H1 (cell line): ENCODE measurements at regions not wholly inside any gene's neighbourhood (a gene's known extent, or its start where the extent isn't known, plus 50 kb on each side); places are given as distances from the start of the nearest gene placed in this dataset.

ENCODE experiments used
- CTCF ChIA-PET: fragments of 300-600 bp; sonication (Branson Sonifier 250); formaldehyde crosslinking; loops from one replicate; lab custom pipeline; 2021; ENCODE audit not compliant: partially characterized antibody; lab: Charles Lee
- POLR2A ChIA-PET: fragments of 300-600 bp; sonication (Branson Sonifier 250); formaldehyde crosslinking; loops from one replicate; lab custom pipeline; 2021; ENCODE audit warnings: inconsistent platforms; ENCODE audit not compliant: partially characterized antibody; lab: Charles Lee
- DNase-seq, 2 experiments: peaks; one replicate each; pipeline versions ENCODE4 v3.0.0 to v3.0.0-alpha.2; 2010 to 2022; ENCODE audit warnings: low spot score in 2 of 2, low read depth in 1 of 2, mixed read lengths in 1 of 2
- FAIRE-seq: peaks from 2 replicates; lab custom pipeline; 2011; peaks lifted over from hg19 to GRCh38; lab: Jason Lieb, UNC
- H2AFZ ChIP-seq: 2 replicates; pipeline ENCODE4 v1.8.1; 2012; ENCODE audit warnings: low read length, inconsistent platforms
- H2AK5ac ChIP-seq: 2 replicates; pipeline ENCODE4 v1.6.1; 2013; ENCODE audit warnings: low read depth, low read length
- H2BK120ac ChIP-seq: replicated peaks from 2 replicates; pipeline ENCODE3; 2013; ENCODE audit warnings: low read depth, low read length, inconsistent platforms
- H2BK12ac ChIP-seq: 2 replicates; pipeline ENCODE4 v1.6.1; 2013; ENCODE audit warnings: low read depth, low read length
- H2BK15ac ChIP-seq: 2 replicates; pipeline ENCODE4 v1.6.1; 2013; ENCODE audit warnings: low read length
- H2BK20ac ChIP-seq: 2 replicates; pipeline ENCODE4 v1.6.1; 2013; ENCODE audit warnings: low read length
- H2BK5ac ChIP-seq: 2 replicates; pipeline ENCODE4 v1.6.1; 2013; ENCODE audit warnings: low read depth, low read length
- H3K14ac ChIP-seq: 2 replicates; pipeline ENCODE4 v1.6.1; 2013; ENCODE audit warnings: inconsistent platforms; ENCODE audit not compliant: insufficient read length
- H3K18ac ChIP-seq: 2 replicates; pipeline ENCODE4 v1.6.1; 2013; ENCODE audit warnings: low read length; ENCODE audit errors: extremely low read depth
- H3K23ac ChIP-seq: 2 replicates; pipeline ENCODE4 v1.6.1; 2013; ENCODE audit warnings: inconsistent platforms; ENCODE audit not compliant: insufficient read length
- H3K23me2 ChIP-seq: 2 replicates; pipeline ENCODE4 v1.6.1; 2013; ENCODE audit warnings: low read depth, low read length
- H3K27ac ChIP-seq: 2 replicates; pipeline ENCODE4 v1.6.1; 2011; ENCODE audit warnings: low read depth, low read length, inconsistent platforms
- H3K27me3 ChIP-seq, 4 experiments: replicated peaks in 1 of 4; 1 replicate in 1 of 4; 2 replicates in 3 of 4; pipeline versions ENCODE4 v1.6.1 to v1.8.1; 2011 to 2013; ENCODE audit warnings: low read length in 3 of 4, mild to moderate bottlenecking in 3 of 4, inconsistent platforms in 2 of 4, mixed read lengths in 2 of 4, moderate library complexity in 1 of 4; ENCODE audit not compliant: control insufficient read depth in 3 of 4, insufficient read depth in 3 of 4; ENCODE audit errors: extremely low read depth in 1 of 4
- H3K36me3 ChIP-seq, 4 experiments: 2 replicates each; pipeline versions ENCODE4 v1.6.1 to v1.8.1; 2011 to 2013; ENCODE audit warnings: mild to moderate bottlenecking in 4 of 4, low read length in 3 of 4, moderate library complexity in 2 of 4, control low read depth in 1 of 4, inconsistent platforms in 1 of 4; ENCODE audit not compliant: insufficient read depth in 4 of 4, control insufficient read depth in 2 of 4
- H3K4ac ChIP-seq: replicated peaks from 2 replicates; pipeline ENCODE3; 2013; ENCODE audit warnings: low read length, low read depth, mixed read lengths, inconsistent platforms; ENCODE audit not compliant: insufficient read length
- H3K4me1 ChIP-seq, 4 experiments: replicated peaks in 1 of 4; 1 replicate in 1 of 4; 2 replicates in 3 of 4; pipeline versions ENCODE4 v1.6.1 to v1.8.1; 2011 to 2013; ENCODE audit warnings: low read length in 3 of 4, inconsistent platforms in 2 of 4, mixed read lengths in 1 of 4; ENCODE audit not compliant: insufficient read depth in 4 of 4, control insufficient read depth in 3 of 4
- H3K4me2 ChIP-seq, 2 experiments: 2 replicates each; pipeline versions ENCODE4 v1.6.1 to v1.8.1; 2011 to 2013; ENCODE audit warnings: low read depth in 2 of 2, low read length in 2 of 2, control low read depth in 1 of 2, inconsistent platforms in 1 of 2, mild to moderate bottlenecking in 1 of 2; ENCODE audit not compliant: insufficient read depth in 1 of 2
- H3K4me3 ChIP-seq, 4 experiments: fragments of 200-600, 300-600 bp in 1 of 4; sonication (generic), shearing (Covaris generic), sonication (Bioruptor Twin) in 1 of 4; 2 replicates each; pipeline versions ENCODE4 v1.5.1 to v1.8.1; 2011 to 2016; ENCODE audit warnings: low read length in 4 of 4, low read depth in 3 of 4, control low read depth in 2 of 4, inconsistent platforms in 2 of 4, mild to moderate bottlenecking in 2 of 4, mixed read lengths in 1 of 4, moderate library complexity in 1 of 4; ENCODE audit not compliant: insufficient read depth in 2 of 4; ENCODE audit errors: extremely low read depth in 1 of 4
- H3K56ac ChIP-seq: replicated peaks from 2 replicates; pipeline ENCODE3; 2013; ENCODE audit warnings: low read depth, mild to moderate bottlenecking, mixed read lengths, low read length, inconsistent platforms; ENCODE audit not compliant: insufficient read length
- H3K79me1 ChIP-seq: 2 replicates; pipeline ENCODE4 v1.6.1; 2013; ENCODE audit warnings: low read depth, low read length, control low read depth
- H3K79me2 ChIP-seq, 2 experiments: 2 replicates each; pipeline versions ENCODE4 v1.6.1 to v1.8.1; 2012 to 2013; ENCODE audit warnings: low read length in 2 of 2, mild to moderate bottlenecking in 2 of 2, inconsistent platforms in 1 of 2; ENCODE audit not compliant: insufficient read depth in 2 of 2, control insufficient read depth in 1 of 2
- H3K9ac ChIP-seq, 4 experiments: replicated peaks in 1 of 4; 1 replicate in 1 of 4; 2 replicates in 3 of 4; pipeline versions ENCODE4 v1.6.1 to v1.8.1; 2011 to 2013; ENCODE audit warnings: low read depth in 3 of 4, low read length in 3 of 4, control low read depth in 2 of 4, mild to moderate bottlenecking in 2 of 4, moderate library complexity in 2 of 4, inconsistent platforms in 1 of 4; ENCODE audit errors: extremely low read depth in 1 of 4
- H3K9me3 ChIP-seq, 2 experiments: 2 replicates each; pipeline versions ENCODE4 v1.6.1 to v1.8.1; 2012 to 2013; ENCODE audit warnings: mild to moderate bottlenecking in 2 of 2, moderate library complexity in 2 of 2, control low read depth in 1 of 2, inconsistent platforms in 1 of 2, low read depth in 1 of 2, low read length in 1 of 2, mixed read lengths in 1 of 2; ENCODE audit not compliant: insufficient read depth in 2 of 2
- H4K20me1 ChIP-seq, 2 experiments: replicated peaks in 1 of 2; 2 replicates each; pipeline versions ENCODE3 to v1.8.1; 2011 to 2013; ENCODE audit warnings: inconsistent platforms in 2 of 2, low read length in 2 of 2, mild to moderate bottlenecking in 1 of 2; ENCODE audit not compliant: insufficient read depth in 2 of 2, control insufficient read depth in 1 of 2
- H4K5ac ChIP-seq: 2 replicates; pipeline ENCODE4 v1.6.1; 2013; ENCODE audit warnings: low read length, low read depth, mixed read lengths, inconsistent platforms; ENCODE audit not compliant: insufficient read length
- H4K8ac ChIP-seq: 2 replicates; pipeline ENCODE4 v1.8.0; 2013; ENCODE audit warnings: mild to moderate bottlenecking, moderate library complexity, low read length, inconsistent platforms; ENCODE audit not compliant: insufficient read depth; ENCODE audit errors: extremely low read depth
- H4K91ac ChIP-seq: replicated peaks from 2 replicates; pipeline ENCODE3; 2013; ENCODE audit warnings: low read length, mixed read lengths, inconsistent platforms; ENCODE audit not compliant: insufficient read length
- BRCA1 ChIP-seq: IDR thresholded peaks from 2 replicates; pipeline ENCODE4 v1.6.1; 2012; ENCODE audit warnings: low read depth, low read length, improper control_type of control experiment
- CBX8 ChIP-seq: fragments of 300-800, 300-1000 bp; sonication (generic); IDR thresholded peaks from 2 replicates; pipeline ENCODE4 v1.7.1; 2016; ENCODE audit warnings: low read depth, low read length, borderline replicate concordance
- CHD2 ChIP-seq: IDR thresholded peaks from 2 replicates; pipeline ENCODE4 v1.6.1; 2012; ENCODE audit warnings: low read length, improper control_type of control experiment
- CTBP2 ChIP-seq: IDR thresholded peaks from 2 replicates; pipeline ENCODE4 v1.7.0; 2011; ENCODE audit warnings: borderline replicate concordance, mild to moderate bottlenecking, moderate library complexity, mixed read lengths, low read length; ENCODE audit not compliant: insufficient read depth, insufficient read length
- HDAC2 ChIP-seq, 2 experiments: fragments of 300-600 bp in 1 of 2; sonication (generic) in 1 of 2; IDR thresholded peaks; 2 replicates each; pipeline ENCODE4 v1.6.1; 2011 to 2012; ENCODE audit warnings: low read depth in 2 of 2, low read length in 2 of 2, mild to moderate bottlenecking in 2 of 2, moderate library complexity in 2 of 2, borderline replicate concordance in 1 of 2, inconsistent platforms in 1 of 2
- MAFK ChIP-seq: IDR thresholded peaks from 2 replicates; pipeline ENCODE4 v1.6.1; 2012; ENCODE audit warnings: low read depth, mild to moderate bottlenecking, improper control_type of control experiment, low read length
- NRF1 ChIP-seq: IDR thresholded peaks from 2 replicates; pipeline ENCODE4 v1.6.1; 2011; ENCODE audit warnings: mild to moderate bottlenecking, low read depth, low read length, improper control_type of control experiment
- RNF2 ChIP-seq: fragments of 200-900, 300-1000 bp; sonication (generic); IDR thresholded peaks from 2 replicates; pipeline ENCODE4 v1.7.1; 2016; ENCODE audit warnings: borderline replicate concordance, low read depth, mild to moderate bottlenecking, antibody characterized with exemption, low read length; ENCODE audit not compliant: poor library complexity, severe bottlenecking; ENCODE audit errors: missing control alignments
- SIRT6 ChIP-seq: IDR thresholded peaks from one replicate; pipeline ENCODE4 v1.7.1; 2012; ENCODE audit warnings: low read length, inconsistent platforms
- TAF7 ChIP-seq: optimal IDR thresholded peaks from 2 replicates; pipeline ENCODE3; 2011; ENCODE audit warnings: low read depth, mild to moderate bottlenecking, inconsistent platforms, low read length, moderate library complexity, borderline replicate concordance
- TBP ChIP-seq: IDR thresholded peaks from 2 replicates; pipeline ENCODE4 v1.6.1; 2011; ENCODE audit warnings: low read depth, low read length, improper control_type of control experiment
- WGBS, 2 experiments: shearing (Covaris generic) in 1 of 2; methylation state at CpG; one replicate each; pipeline versions ENCODE4 v1.1.6 to v1.1.7; 2013 to 2015; ENCODE audit warnings: low lambda C conversion rate in 2 of 2, mixed read lengths in 2 of 2, inconsistent platforms in 1 of 2, low coverage in 1 of 2, missing lambda C conversion rate in 1 of 2; ENCODE audit not compliant: insufficient replicate concordance in 2 of 2, insufficient coverage in 1 of 2, insufficient read length in 1 of 2; ENCODE audit errors: extremely low coverage in 1 of 2, missing lambda C conversion rate in 1 of 2; 5-methylcytosine and 5-hydroxymethylcytosine counted together
- TF ChIP-seq, protein P1 (sequence below): IDR thresholded peaks from 2 replicates; pipeline ENCODE4 v1.6.1; 2012; ENCODE audit warnings: low read length, inconsistent platforms

GRCh38 chr3:161657786-161658185 is 161.2 kb downstream of the OTOL1 start:
- Histone ChIP-seq H3K56ac (no peak overlapping the region), H3K14ac (no peak overlapping the region), H3K9me3 (no peaks in the 10 kb centered on the region; a peak in 1 of 4 replicates), H3K27me3 (peaks cover 0 to 1% (median 0%) of the 10 kb centered on the region in 4 experiments; a peak in 1 of 7 replicates), H4K91ac (no peak overlapping the region), H3K23ac (no peak overlapping the region), H3K9ac (no peak overlapping the region), H3K18ac (no peak overlapping the region), H3K79me1 (no peaks in the 10 kb centered on the region), H3K23me2 (no peaks in the 10 kb centered on the region), H4K20me1 (no peaks in the 10 kb centered on the region), H4K5ac (no peak overlapping the region), H3K27ac (no peak overlapping the region), H3K4me3 (no peak overlapping the region), H2BK15ac (no peak overlapping the region), H2BK120ac (no peak overlapping the region), H2AK5ac (no peak overlapping the region), H2BK12ac (no peak overlapping the region), H3K4me1 (no peaks in the 10 kb centered on the region), H3K36me3 (no peaks in the 10 kb centered on the region), H2BK20ac (no peak overlapping the region), H4K8ac (no peak overlapping the region), H3K4ac (no peak overlapping the region), H2BK5ac (no peak overlapping the region), H3K4me2 (no peak overlapping the region), H3K79me2 (no peaks in the 10 kb centered on the region), H2AFZ (no peak overlapping the region)
- ChIA-PET POLR2A (no interaction called here), CTCF (no interaction called here)
- 95% methylated on average over 1 of the region's 1 CpG; no CpG with 5 or more reads in 1 of the 2 experiments for WGBS, 2 experiments
- no peak for DNase-seq
- no peak for FAIRE-seq
- no peak for TF ChIP-seq MAFK
- no peak for TF ChIP-seq CHD2
- TF ChIP-seq HDAC2 (IDR thresholded peaks at IDR 0.05; ENCODE audit: borderline replicate concordance in 1 of 2, low read depth in 2 of 2, low read length in 2 of 2) = no peak
- TF ChIP-seq RNF2 = no peak
- no peak for TF ChIP-seq BRCA1
- TF ChIP-seq, protein P1, sequence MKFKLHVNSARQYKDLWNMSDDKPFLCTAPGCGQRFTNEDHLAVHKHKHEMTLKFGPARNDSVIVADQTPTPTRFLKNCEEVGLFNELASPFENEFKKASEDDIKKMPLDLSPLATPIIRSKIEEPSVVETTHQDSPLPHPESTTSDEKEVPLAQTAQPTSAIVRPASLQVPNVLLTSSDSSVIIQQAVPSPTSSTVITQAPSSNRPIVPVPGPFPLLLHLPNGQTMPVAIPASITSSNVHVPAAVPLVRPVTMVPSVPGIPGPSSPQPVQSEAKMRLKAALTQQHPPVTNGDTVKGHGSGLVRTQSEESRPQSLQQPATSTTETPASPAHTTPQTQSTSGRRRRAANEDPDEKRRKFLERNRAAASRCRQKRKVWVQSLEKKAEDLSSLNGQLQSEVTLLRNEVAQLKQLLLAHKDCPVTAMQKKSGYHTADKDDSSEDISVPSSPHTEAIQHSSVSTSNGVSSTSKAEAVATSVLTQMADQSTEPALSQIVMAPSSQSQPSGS = no peak
- TF ChIP-seq TBP = no peak
- no peak for TF ChIP-seq CBX8
- TF ChIP-seq SIRT6 = no peak
- no peak for TF ChIP-seq NRF1
- TF ChIP-seq TAF7 = no peak
- TF ChIP-seq CTBP2 = no peak
